Bone marrow (tissue), 2 donors: ENCODE measurements at regions not wholly inside any gene's neighbourhood (a gene's known extent, or its start where the extent isn't known, plus 50 kb on each side); places are given as distances from the start of the nearest gene placed in this dataset.
"Not testable (repeated sequence)": the region's sequence is repeated elsewhere in the genome, so short reads cannot be mapped to it uniquely, and the experiment has no call there.

ENCODE experiments used
- DNase-seq, 2 donors: peaks; one replicate each; lab custom pipeline; 2025; lab: John Stamatoyannopoulos, UW

DNA sequence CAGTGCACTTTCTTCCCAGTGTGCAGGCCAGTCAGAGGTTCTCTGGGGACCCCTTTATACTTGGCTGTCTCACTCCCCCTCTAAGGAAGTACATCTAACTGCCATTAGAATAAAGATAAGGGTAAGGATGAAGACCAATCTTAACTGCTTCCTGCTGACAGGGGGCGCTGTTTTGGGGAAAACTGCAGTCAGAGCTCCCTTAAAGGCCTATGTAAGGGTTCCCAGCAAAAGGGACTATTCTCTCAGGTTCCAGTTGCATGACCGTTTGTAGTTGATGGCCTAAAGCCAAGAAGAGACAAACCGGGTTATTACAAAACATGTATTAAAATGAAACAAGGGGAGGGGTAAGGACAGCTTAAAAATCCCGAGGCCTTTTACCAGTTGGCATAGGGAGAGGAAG lies 115.6 kb upstream of the SPIN4 start:
- DNase-seq, result no peak

DNA sequence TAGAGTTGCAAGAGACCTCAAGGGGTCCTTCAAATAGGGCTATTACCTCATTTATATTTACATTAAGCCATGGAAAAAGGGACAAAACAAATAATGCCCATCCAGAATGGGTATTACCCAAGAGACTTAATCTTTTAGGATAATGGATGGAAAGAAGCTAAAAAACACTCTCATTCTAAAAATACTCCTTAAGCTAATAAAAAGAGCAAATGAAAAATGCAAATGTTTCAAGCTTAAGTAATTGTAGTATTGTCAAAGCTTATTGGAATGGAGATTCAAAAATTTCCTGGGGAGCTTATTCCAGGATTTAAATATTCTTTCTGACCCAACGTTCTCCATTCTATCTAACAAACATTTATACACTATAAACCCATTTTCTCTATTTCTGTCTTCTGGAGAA lies 107.8 kb upstream of the SPIN4 start:
- DNase-seq, result no peak

DNA sequence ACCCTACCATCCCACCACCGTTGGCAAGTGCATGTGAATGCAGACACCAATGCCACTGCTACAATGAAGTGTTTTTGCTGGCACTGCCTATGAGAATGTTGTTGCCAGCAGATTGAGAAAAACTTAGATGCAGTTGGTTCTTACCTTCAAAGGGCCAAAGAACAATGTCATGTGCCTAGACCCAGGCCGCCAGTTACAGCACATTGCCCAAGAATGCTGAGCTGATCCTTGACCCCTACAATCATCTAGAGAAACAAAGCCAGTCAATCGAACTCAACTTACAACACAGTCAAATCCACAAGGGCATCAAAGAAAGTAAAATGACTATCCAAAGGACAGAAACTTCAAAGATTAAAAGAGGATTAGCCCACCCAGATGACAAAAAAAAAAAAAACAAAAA lies 102.4 kb upstream of the SPIN4 start:
- DNase-seq, result no peak

DNA sequence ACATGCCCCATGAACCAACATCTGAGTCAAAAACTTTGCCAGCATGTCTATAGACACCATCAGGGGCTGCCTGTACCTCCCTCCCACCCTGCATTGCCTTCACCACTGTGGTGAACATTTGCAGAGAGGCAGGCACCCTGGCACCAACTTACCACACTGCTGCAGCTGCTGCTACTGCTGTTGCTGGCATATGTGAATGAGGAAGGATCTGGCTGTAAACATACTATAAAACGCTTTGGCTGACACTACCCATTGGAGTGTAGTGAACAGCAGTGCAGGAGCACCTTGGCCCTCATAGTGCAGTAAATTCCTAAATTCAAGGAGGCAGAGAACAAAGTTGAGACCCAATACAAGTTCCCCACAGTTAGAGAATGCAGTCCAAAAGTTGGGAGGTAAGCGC lies 90.6 kb upstream of the SPIN4 start:
- DNase-seq, result no peak

DNA sequence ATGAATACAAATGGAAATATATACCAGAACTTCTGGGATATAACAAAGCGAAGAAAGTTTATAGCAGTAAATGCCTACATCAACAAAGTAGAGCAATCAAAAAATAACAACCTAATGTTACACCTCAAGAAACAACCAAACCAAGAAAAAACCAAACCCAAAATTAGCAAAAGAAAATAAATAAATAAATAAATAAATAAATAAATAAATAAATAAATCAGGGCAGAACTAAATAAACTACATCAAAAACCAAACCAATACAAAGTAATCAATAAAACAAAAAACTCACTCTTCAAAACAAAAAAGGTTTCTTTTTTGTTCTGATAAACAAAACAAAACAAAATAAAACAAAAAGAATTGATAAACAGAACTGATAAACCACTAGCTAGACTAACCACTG lies 88.4 kb upstream of the SPIN4 start:
- DNase-seq, result no peak

DNA sequence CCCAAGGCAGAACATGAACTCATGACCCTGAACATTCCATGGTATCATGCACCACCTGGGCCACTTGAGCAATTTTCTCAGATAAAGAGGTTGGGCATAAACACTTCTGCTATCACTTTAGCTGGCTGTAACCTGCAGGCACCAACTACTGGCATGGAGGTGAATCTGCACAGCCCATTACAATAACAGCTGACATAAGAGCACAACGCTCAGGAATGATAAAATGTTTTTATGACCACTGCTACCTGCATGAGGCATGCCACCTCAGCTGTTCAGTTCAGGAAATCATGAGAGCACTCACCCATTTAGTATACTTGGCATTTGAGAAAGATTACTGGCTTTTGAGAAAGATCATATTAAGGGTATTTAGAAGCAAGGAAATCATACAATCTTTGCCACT lies 85.7 kb upstream of the SPIN4 start:
- DNase-seq, result no peak

DNA sequence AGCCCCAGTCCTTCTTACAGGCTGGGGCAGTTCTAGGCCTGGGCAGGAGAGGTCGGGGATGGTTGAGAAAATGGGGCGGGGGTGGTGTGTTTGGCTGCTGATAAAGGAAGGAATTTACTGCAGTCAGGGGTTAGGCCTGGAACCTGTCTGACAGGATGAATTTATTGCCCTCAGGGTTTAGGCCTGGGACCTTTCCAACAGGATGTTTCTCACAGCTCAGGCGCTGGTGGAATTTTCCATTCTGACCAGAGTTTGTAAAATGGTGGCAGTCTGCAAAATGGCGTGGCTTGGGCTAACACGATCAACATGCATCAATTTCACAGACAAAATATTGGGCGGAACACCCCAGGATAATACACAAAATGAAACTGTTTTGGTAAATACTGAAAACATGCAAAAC lies 83.5 kb upstream of the SPIN4 start:
- no peak for DNase-seq

DNA sequence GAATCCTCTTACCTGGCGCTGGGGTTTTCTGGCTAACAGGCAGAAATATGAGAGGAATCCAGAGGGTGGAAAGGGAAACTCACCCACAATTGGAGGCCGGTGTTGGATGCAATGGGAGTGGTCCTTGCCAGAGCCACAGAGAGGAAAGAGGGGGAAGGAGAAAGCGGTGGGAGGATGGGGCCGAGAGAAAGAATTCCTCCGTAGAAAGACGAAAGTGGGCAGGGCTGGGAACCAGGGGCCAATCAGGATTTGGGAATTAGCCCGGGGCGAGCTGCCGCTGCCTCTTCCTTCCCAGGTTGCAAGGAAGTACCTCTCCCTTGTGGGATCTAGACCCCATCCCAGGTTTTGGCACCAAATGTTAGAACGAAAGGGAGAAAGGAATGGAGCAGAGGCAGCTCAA lies 83.1 kb upstream of the SPIN4 start:
- no peak for DNase-seq

DNA sequence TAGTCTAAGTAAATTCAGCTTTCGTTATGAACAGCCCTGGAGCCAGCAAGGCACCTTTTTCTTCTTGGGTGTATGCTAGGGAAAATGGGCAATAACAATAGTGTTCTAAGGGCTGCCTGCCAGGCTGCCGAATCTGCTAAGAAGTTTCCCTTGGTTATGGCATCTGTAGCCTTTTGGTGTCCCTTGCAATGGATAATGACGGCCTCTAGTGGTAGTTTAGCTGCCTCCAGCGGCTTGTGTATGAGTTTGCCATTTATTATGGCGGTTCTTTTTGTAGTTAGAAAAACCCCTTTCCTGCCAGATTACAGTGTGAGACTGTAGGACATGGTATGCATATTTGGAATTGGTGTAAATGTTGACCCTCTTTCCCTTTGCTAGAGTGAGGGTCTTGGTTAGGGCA lies 78.9 kb upstream of the SPIN4 start:
- DNase-seq, result no peak

DNA sequence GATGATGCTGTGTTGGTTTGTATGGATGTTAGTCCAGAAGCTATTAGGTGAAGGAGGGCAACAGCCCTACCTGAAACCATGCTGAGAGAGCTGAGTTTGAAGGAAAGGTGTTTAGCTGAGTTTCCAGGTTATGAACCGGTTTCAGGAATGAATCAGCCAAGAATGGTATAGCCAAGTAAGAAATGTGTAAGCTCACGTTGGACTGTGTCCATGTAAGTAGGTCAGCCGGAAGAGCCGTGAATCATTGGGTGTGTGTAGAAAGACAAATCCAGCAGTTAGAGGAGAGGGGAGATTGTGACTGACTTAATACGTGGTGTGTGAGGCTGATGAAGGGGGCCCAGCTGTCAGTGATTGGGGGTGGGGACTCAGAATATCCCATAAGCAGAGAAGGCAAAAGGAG lies 77.2 kb upstream of the SPIN4 start:
- DNase-seq, result no peak

DNA sequence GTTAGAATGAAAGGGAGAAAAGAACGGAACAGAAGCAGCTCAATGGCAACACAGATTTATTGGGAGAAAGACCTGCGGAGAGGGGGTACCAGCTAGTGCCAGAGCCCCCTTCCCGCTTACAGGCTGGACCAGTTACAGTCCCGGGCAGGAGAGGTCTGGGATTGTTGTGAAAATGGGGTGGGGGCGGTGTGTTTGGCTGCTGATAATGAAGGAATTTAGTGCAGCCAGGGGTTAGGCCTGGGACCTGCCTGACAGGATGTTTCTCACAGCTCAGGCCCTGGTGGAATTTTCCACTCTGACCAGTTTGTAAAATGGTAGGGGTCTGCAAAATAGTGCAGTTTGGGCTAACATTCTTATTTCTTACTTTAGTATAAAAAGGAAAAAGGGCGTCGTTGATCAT lies 75.4 kb upstream of the SPIN4 start:
- DNase-seq, result no peak

DNA sequence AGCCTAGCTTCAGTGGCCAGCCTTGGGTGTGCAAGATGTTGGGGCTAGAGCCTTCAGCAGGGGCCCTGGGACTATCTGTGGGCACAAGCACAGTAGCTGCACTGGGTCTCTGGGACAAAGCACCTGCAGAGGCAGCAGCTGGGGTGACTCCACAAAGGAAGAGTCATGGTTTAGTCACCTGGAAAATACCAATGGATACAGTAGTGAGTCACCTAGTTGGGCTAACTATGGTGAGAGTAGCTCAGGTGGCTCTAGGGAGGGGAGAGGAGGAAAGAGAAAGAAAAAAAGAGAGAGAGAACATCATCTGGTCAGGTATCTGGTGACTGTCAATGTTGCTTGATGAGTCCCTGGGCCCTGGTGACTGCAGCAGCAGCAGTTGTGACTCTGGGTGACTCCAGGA lies 72.9 kb upstream of the SPIN4 start:
- no peak for DNase-seq

DNA sequence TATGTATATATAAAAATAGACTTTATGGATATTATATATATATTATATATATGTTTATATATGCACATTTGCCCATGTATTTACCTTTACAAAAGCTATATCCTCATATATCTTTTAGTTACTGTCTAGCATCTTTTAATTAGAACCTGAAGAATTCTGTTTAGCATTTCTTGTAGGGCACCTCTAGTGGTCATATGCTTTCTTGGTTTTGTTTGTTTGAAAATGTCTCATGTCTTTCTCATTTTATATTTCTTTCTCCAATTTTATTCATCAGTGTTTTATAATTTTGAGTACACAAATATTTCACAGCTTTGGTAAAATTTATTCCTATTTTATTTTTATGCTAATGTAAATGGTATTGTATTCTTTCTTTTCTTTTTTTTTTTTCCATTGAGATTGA lies 70.3 kb upstream of the SPIN4 start:
- DNase-seq, result no peak

DNA sequence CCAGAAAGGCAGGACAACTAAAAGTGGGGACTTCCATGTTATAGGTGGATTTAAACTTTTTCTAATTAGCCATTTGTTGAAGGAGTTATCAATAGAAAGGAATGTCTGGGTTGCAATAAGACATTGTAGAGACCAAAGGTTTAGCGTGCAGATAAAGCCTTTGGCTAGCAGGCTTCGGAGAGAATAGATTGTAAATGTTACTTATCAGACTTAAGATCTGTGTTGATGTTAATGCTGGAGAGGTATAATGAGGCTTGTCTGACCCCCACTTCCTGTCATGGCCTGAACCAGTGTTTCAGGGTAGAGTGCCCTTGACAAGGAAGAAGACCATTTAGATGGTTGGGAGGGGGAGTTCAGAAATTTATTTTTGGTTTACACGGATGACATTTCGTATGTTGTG lies 67.1 kb upstream of the SPIN4 start:
- no peak for DNase-seq

DNA sequence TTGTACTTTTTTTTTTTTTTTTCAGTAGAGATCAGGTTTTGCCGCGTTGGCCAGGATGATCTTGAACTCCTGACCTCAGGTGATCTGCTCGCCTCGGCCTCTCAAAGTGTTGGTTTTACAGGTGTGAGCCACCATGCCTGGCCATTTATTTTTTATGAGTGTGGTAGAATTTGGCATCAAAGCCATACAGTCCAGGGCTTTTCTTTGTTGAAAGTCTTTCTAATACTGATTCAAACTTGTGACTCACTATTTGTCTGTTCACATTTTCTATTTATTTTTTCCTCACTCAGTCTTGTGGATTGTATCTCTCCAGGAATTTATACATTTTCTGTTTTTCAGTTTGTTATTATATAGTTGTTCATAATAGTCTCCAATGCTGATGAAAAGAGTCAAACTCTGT lies 66.5 kb upstream of the SPIN4 start:
- DNase-seq, result no peak

DNA sequence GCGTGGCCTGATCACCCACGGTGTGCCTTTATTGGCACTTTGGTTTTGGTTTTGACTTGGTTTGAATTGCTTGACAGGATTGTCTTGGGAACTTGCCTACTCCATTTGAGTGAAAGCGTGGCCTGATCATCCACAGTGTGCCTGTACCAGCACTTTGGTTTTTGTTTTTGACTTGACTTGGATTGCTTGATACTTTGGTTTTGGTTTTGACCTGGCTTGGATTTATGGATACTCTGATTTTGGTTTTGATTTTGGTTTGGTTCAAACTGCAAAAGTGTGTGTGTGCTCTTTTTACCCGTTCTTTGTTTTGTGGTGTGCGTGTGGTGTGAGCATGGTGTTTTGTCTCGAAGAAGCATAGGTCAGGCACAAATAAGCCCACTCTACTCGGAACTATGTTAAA lies 58.8 kb upstream of the SPIN4 start:
- not testable (repeated sequence) for DNase-seq

DNA sequence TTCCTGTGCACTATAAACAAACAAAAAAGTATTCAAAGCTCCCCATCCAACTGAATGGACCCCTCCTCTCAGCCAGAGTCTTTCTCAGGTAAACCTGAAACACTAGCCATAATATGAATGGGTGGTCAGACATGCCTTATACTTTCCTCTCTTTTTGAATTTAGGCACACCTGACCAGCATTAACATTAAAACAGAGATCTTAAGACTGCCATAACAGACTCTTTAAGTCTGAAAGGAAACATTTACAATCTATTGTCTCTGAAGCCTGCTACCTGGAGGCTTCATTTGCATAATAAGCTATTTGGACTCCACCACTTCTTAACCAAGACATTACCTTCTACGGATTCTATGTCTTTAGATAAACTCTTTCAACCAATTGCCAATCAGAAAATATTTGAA lies 56.9 kb upstream of the SPIN4 start:
- DNase-seq, result no peak

DNA sequence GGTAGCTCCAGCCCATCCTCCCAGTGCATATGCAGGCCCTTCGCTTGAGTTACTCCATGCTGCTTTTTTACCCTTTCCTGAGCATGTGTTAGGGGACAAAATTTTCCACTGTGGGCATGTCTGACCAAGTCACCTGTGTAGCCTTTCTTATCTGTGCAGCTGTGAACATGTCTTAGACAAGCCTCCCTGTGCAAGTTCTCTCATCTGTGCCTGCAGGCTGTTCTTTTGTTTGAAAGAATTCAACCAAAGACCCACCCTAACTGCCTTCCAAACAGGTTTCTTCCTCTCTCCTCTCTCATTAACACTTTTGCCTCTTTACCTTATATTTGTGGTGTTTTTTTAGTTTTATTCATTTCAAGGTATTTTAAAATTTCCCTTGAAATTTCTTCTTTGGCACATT lies 53.2 kb upstream of the SPIN4 start:
- no peak for DNase-seq

DNA sequence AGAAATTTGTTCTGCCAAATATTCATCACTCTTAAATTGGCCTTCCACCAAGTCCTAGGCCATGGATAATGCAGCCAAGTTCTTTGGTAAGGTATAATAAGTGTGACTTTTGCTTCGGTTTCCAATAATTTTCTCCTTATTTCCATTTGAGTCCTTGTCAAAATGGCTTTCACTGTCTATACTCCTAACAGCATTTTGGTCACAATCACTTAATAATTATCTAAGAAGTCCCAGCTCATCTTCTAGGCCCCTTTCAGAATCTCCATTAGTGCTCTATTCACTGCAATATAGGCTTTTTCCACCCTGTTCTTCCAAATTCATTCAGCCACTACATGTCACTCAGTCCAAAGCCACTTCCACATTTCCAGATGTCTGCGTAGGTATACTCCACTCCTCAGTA lies 51.0 kb upstream of the SPIN4 start:
- no peak for DNase-seq
